ENCODE measurements at regions not wholly inside any gene's neighbourhood (a gene's known extent, or its start where the extent isn't known, plus 50 kb on each side); places are given as distances from the start of the nearest gene placed in this dataset.

DNA sequence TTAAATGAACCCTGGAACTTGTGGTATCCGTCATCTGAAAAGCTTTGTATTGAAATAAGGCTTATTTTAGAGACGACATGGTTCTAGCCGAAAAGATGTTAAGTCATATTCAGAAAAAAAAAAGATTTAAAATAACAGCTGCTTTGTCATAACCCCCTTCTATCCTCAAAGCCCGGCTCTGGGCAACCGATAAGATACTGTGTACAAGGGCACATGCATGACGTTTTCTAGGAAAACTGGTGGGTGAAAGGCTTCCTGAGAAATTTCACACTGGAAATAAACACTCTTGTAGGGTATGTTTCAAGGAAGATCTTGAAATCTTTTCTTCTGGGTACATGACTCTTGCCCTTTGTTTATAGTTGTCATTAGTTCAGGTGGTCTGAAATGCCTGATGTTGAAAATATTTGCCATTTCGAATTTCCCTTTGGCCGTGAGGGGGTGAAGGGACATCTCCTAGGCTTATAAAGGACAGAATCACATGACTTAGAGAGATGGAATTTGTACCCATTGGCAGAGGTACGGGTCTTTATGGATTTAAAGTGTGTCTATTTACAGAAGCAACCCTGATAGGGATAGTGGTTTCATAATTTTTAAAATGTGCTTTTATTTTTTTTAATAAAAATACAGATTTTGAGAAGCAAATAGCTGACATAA is 232.5 kb downstream of the PTEN start:
- TF ChIP-seq, protein P1, sequence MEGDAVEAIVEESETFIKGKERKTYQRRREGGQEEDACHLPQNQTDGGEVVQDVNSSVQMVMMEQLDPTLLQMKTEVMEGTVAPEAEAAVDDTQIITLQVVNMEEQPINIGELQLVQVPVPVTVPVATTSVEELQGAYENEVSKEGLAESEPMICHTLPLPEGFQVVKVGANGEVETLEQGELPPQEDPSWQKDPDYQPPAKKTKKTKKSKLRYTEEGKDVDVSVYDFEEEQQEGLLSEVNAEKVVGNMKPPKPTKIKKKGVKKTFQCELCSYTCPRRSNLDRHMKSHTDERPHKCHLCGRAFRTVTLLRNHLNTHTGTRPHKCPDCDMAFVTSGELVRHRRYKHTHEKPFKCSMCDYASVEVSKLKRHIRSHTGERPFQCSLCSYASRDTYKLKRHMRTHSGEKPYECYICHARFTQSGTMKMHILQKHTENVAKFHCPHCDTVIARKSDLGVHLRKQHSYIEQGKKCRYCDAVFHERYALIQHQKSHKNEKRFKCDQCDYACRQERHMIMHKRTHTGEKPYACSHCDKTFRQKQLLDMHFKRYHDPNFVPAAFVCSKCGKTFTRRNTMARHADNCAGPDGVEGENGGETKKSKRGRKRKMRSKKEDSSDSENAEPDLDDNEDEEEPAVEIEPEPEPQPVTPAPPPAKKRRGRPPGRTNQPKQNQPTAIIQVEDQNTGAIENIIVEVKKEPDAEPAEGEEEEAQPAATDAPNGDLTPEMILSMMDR (IDR thresholded peaks at IDR 0.05): no peak
- TF ChIP-seq EZH2 (IDR thresholded peaks at IDR 0.05; ENCODE audit: borderline replicate concordance, insufficient read depth, low read depth, low read length, poor library complexity, severe bottlenecking): no peak

All from B cell (primary cell).